ENCODE measurements at regions not wholly inside any gene's neighbourhood (a gene's known extent, or its start where the extent isn't known, plus 50 kb on each side); places are given as distances from the start of the nearest gene placed in this dataset.
"Not testable (repeated sequence)": the region's sequence is repeated elsewhere in the genome, so short reads cannot be mapped to it uniquely, and the experiment has no call there.

- not testable (repeated sequence) for TF ChIP-seq CTCF (IDR thresholded peaks at IDR 0.05); POLR2A (IDR thresholded peaks at IDR 0.05); POLR2AphosphoS5 (IDR thresholded peaks at IDR 0.05; ENCODE audit: insufficient read depth in 1 of 2, low read depth in 1 of 2)
Observed at GRCh38 chr4:181857471-181857870, 385.7 kb upstream of the TENM3 start.

All from vagina (tissue), 2 donors.